Osteocyte (in vitro differentiated cells): ENCODE measurements at regions not wholly inside any gene's neighbourhood (a gene's known extent, or its start where the extent isn't known, plus 50 kb on each side); places are given as distances from the start of the nearest gene placed in this dataset.

Source experiments
- DNase-seq: peaks from one replicate; pipeline ENCODE4 v3.0.0; 2021; ENCODE audit warnings: mixed read lengths; ENCODE audit not compliant: unreplicated experiment; ENCODE audit errors: extremely low spot score
- H3K27ac Mint-ChIP-seq: one replicate; pipeline ENCODE4 v1.8.0; 2021; ENCODE audit warnings: mild to moderate bottlenecking, mixed read lengths; ENCODE audit not compliant: unreplicated experiment
- H3K27me3 Mint-ChIP-seq: one replicate; pipeline ENCODE4 v1.8.0; 2021; ENCODE audit warnings: mixed read lengths; ENCODE audit not compliant: unreplicated experiment
- H3K36me3 Mint-ChIP-seq: one replicate; pipeline ENCODE4 v1.8.0; 2021; ENCODE audit warnings: mixed read lengths; ENCODE audit not compliant: unreplicated experiment
- H3K4me1 Mint-ChIP-seq: one replicate; pipeline ENCODE4 v1.8.0; 2021; ENCODE audit warnings: mixed read lengths; ENCODE audit not compliant: unreplicated experiment
- H3K4me3 Mint-ChIP-seq: one replicate; pipeline ENCODE4 v1.8.0; 2021; ENCODE audit warnings: mild to moderate bottlenecking, moderate library complexity, mixed read lengths; ENCODE audit not compliant: unreplicated experiment
- H3K9me3 Mint-ChIP-seq: one replicate; pipeline ENCODE4 v1.8.0; 2021; ENCODE audit warnings: mixed read lengths; ENCODE audit not compliant: unreplicated experiment
- TF ChIP-seq, protein P1 (sequence below): fragments of 200-600 bp; sonication (generic); IDR thresholded peaks from 2 replicates; pipeline ENCODE4 v1.5.0; 2021; ENCODE audit warnings: antibody characterized with exemption, mild to moderate bottlenecking, moderate library complexity

DNA sequence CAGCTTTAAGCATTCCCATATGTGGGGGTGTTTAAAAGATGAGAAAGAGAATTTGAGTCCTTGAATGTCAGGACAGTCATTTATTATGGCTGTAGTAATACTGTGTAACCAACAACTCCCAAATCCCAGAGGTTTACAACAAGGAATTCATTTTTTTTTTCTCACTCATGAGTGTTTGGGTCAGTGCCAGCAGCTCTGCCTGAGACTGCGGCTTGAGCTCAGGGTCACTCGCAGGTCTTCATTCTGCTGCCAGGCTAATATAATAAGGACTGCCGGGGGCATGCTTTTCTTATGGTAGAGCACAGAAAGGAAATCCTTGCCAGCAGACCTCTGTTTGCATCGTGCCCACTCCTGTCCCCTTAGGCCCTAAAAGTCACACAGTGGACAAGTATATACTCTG is 277.9 kb upstream of the LMCD1 start:
- H3K4me3 Mint-ChIP-seq = no peak overlapping the region
- H3K36me3 Mint-ChIP-seq = no peaks in the 10 kb centered on the region
- H3K9me3 Mint-ChIP-seq = no peaks in the 10 kb centered on the region
- H3K4me1 Mint-ChIP-seq = no peaks in the 10 kb centered on the region
- H3K27ac Mint-ChIP-seq = no peak overlapping the region
- TF ChIP-seq, protein P1, sequence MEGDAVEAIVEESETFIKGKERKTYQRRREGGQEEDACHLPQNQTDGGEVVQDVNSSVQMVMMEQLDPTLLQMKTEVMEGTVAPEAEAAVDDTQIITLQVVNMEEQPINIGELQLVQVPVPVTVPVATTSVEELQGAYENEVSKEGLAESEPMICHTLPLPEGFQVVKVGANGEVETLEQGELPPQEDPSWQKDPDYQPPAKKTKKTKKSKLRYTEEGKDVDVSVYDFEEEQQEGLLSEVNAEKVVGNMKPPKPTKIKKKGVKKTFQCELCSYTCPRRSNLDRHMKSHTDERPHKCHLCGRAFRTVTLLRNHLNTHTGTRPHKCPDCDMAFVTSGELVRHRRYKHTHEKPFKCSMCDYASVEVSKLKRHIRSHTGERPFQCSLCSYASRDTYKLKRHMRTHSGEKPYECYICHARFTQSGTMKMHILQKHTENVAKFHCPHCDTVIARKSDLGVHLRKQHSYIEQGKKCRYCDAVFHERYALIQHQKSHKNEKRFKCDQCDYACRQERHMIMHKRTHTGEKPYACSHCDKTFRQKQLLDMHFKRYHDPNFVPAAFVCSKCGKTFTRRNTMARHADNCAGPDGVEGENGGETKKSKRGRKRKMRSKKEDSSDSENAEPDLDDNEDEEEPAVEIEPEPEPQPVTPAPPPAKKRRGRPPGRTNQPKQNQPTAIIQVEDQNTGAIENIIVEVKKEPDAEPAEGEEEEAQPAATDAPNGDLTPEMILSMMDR = no peak
- DNase-seq = no peak
- H3K27me3 Mint-ChIP-seq = no peaks in the 10 kb centered on the region

DNA sequence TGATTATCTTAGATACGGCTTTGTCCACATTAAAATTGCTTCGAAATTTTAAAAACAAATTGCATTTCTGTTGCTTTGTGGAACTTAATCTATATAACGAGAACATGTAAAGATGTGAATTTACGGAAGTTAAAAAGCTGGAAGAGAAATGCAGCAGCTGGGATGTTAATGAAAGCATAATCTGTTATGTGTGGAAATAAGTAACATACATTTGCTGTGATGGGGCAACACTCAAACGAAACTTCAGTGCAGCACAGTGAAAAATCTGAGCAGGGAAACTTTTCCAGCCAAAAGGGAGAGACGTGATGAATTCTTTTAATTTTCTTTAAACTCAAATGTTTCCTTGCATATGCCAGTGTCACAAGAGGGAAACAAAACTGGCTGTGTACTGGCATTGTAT is 276.7 kb upstream of the LMCD1 start:
- no peak for DNase-seq

DNA sequence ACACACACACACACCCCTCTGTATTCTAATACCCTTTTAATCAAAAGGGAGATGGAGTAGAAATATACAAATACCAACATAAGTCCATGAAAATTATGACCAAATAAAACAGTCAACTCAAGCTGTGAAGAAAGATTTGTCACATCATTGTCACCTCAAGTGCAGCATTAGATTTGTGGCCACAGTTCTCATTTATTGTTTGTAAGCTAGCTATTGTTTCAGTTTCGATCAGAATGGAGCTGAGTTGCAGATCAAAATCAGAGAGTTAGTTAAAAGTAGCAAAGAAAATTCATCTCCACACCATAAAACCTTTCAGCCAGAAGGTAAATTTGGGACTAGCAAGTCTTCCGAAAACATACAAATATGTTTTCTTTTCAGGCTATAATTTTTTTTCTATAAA is 267.7 kb upstream of the LMCD1 start:
- Mint-ChIP-seq H3K4me3 (no peak overlapping the region), H3K27ac (no peak overlapping the region), H3K4me1 (peaks cover 9% of the 10 kb centered on the region), H3K9me3 (no peaks in the 10 kb centered on the region), H3K27me3 (no peaks in the 10 kb centered on the region), H3K36me3 (no peaks in the 10 kb centered on the region)
- DNase-seq = no peak
- TF ChIP-seq, protein P1 = no peak

More for the DNA sequence above, 276.7 kb upstream of the LMCD1 start:
- Mint-ChIP-seq H3K36me3 (no peaks in the 10 kb centered on the region), H3K4me1 (no peaks in the 10 kb centered on the region), H3K9me3 (no peaks in the 10 kb centered on the region), H3K4me3 (no peak overlapping the region), H3K27ac (no peak overlapping the region), H3K27me3 (no peaks in the 10 kb centered on the region)
- TF ChIP-seq, protein P1 = no peak

DNA sequence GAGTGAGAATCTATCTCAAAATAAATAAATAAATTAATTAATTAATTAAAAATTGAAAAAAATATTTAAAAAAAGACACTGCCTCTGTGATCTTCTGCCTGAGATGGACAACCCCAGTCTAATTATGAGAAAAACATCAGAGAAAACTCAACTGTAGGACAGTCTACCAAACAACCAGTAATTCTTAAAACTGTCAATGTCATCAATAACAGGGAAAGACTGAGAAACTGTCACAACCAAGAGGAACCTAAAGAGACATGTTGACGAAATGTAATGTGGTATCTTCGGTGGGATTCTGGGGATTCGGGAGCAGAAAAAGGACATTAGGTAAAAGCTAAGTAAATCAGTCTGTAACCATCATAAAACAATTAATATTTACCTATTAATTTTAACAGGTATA is 265.4 kb upstream of the LMCD1 start:
- TF ChIP-seq, protein P1 = no peak
- no peak for DNase-seq
- H3K27me3 Mint-ChIP-seq = no peaks in the 10 kb centered on the region
- peaks cover 9% of the 10 kb centered on the region for H3K4me1 Mint-ChIP-seq
- no peak overlapping the region for H3K27ac Mint-ChIP-seq
- H3K4me3 Mint-ChIP-seq = no peak overlapping the region
- H3K36me3 Mint-ChIP-seq = no peaks in the 10 kb centered on the region
- H3K9me3 Mint-ChIP-seq = no peaks in the 10 kb centered on the region

DNA sequence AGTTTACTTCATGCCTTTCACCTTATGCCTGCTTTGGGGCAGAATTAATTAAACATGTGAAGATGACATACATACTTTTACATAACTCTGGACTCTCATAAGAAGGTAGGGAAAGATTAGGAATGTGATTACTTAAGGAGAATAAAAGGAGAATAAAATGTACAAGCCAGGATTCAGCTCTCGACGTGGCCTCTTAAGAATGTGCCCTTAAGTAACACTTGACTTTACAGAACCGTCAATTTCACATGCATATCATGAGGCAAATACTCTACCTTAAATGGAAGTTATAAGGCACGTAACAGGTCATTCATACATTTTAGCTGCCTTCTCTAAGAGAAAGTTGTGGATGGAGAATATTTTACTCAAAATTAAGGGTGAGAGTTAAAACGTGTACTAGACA is 263.7 kb upstream of the LMCD1 start:
- Mint-ChIP-seq H3K4me3 (no peak overlapping the region), H3K9me3 (no peaks in the 10 kb centered on the region), H3K27ac (no peak overlapping the region), H3K27me3 (no peaks in the 10 kb centered on the region), H3K36me3 (no peaks in the 10 kb centered on the region), H3K4me1 (peaks cover 9% of the 10 kb centered on the region)
- TF ChIP-seq, protein P1 = no peak
- no peak for DNase-seq
